GM19395 (cell line): ENCODE measurements at regions not wholly inside any gene's neighbourhood (a gene's known extent, or its start where the extent isn't known, plus 50 kb on each side); places are given as distances from the start of the nearest gene placed in this dataset.

Source experiments
- ATAC-seq: cut with Tn5 transposase; IDR thresholded peaks from one replicate; pipeline ENCODE4 v1.9.1; 2021; ENCODE audit warnings: mild to moderate bottlenecking, moderate library complexity; ENCODE audit not compliant: unreplicated experiment

DNA sequence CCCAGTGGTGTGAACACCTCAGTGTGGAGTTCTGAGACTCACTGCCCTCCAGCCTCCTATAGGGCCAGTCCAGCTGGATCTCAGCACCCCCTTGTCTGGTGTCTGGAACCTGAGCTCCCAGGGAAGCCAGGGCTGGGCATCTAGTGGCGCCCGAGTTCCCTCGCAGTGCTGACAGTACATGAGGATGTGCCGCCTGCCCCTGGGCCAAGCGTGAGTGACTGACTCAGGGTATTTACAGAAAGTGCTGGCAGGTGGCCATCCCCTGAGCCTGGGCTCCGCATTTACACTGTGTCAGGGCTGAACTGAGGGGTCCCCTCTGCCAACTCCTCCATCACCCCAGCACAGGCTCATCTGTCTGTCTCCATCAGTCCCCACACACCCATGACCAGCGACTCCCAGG, 185.3 kb downstream of the BRD1 start:
- no peak for ATAC-seq

DNA sequence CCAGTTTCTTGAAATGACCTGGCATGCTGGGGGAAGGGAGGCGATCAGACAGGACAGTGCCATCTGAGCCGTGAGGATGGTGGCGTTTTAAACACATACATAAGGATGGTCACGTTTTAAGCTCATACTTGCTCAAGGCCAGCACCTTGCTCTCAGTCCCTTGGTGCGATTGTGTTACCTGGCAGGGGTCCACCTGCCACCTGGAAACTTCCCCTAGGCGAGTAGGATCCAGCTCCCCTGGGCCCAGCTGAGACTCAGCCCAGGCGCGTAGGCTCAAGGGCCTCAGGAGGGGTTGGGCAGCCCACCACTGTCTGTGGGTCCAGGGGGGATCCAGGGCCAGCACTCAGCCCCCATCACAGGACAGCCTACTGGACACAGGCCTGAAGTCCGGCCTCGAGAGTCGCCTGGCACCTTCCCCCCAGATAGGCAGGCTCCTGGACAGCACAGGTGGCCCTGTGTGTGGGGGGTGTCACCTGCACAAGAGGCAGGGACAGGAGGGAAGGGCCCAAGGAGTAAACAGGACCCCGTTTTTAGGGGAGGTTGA, 185.8 kb downstream of the BRD1 start:
- no peak for ATAC-seq

DNA sequence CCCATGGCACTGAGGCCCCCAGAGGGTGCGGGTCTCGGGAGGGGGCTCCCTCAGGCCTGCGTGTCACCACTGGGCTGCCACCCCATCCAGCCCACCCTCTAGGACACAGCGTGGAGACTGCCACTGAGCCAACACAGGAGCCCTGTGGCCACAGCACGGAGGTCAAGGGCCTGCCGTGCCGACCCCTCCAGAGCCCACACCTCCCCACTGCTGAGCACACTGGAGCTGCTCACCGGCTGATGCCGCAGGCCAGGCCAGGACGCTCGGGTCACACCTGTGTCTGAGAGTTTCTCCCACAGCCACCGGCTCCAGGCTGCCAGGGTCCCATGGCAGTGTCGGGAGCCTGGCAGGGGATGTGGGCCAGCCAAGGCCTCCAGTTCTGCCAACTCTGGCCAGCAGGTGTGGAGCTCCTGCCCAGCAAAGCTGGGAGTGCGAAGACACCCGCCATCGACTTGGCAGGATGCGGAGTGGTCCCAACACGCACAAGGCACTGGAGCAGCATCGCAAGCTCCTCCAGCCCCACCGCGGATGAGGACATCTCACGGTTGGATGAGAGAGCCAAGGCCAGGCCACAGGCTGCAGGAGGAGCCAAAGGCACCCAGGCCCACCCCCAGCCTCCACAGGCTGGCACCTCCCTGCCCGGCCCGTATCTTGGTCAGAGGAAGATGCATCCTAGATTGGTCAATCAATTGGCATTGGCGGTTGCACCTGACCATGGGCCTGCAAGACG, 187.1 kb downstream of the BRD1 start:
- ATAC-seq = no peak

DNA sequence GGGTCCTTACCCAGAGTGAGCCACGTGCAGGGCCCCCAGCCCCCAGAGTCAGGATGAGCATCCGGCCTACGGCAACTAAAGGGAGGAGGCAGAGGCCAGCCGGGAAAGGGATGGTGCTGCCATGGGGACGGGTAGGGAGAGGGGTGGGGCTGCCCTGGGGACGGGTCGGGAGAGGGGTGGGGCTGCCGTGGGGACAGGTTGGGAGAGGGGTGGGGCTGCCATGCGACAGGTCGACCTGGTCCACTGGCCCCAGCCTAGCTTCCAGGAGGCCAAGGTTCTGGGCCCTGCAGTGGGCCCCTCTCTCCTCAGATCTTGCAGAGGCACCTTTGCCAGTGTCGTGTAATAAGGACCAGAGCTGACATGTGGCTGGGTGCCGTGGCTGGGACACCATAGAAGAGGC, 187.7 kb downstream of the BRD1 start:
- ATAC-seq = no peak

DNA sequence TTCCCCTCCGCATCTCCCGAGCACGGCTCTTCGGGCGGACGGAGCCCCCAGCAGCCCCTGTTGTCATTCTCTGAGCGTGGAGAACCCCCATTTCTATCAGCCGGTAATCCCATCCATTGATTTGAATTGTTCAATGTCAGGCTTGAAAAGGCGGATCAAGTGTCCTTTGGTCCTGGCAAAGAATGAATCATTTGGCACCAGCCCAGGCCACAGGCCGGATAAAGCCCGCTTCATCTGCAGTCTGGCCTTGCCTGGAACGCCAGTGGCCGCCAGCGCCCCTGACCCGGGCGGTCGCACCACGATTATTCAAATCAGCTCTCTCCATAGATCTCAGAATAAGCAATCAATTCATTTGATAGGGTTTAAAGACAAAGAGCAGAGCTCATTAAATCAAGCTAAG, 188.9 kb downstream of the BRD1 start:
- no peak for ATAC-seq

DNA sequence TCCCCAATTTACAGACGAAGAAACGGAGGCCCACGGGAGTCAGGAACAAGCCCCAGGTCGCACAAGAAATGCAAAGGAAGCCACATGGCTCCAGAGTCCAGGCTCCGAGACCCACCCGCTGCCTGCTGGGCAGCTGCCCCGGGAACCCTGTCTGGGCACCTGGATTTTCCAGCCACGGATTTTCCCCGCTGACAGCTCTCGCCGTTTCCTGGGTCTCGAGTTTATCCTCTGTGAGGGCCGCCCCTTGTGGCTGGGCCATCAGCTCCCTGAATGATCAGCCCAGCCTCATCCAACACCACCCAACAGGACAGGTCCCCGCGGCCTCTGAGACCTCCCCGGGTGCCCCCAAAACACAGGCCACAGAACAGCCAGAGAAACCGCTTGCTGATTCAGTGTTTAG, 189.7 kb downstream of the BRD1 start:
- ATAC-seq = no peak

DNA sequence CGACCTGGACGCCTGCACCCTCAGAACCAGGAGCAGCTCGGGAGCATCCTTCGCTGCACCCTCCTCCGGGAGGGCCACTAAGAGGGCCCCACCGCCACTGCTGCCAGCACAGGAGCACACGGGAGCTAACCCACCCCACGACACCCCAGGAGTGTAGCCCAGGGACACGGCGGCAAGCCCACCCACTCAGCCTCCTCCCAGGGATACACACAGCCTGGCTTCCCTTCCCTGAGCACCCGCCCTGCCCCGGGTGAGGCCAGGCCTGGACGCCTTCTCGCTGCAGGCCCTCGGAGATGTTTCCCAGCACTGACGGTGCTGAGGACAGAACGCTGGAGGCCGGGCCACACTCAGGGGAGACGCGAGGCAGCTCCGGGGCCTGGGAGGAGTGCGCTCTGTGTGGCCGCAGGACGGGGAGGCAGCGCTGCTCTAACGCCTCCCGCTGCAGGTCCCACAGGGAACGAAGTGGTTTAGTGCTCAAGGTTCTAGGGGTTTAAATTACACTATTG, 190.4 kb downstream of the BRD1 start:
- no peak for ATAC-seq

DNA sequence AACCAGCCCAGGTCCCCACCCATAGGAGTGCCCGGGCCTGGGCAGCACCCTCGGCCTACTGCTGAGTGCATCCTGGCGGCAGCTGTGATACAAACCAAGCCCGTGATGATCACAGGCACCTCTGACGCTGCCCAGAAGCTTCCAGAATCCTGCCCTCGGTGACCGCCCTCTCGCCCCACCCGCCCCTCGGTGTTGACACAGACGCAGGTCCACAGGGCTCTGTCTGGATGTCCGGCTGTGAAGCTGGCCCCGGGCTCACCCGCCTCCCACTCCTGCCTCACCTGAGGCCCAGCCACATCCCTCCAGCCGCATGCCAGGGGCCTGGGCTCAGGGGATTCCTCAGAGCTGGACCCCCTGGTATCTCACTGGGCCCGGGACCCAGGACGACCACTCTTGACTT, 191.0 kb downstream of the BRD1 start:
- ATAC-seq = no peak

DNA sequence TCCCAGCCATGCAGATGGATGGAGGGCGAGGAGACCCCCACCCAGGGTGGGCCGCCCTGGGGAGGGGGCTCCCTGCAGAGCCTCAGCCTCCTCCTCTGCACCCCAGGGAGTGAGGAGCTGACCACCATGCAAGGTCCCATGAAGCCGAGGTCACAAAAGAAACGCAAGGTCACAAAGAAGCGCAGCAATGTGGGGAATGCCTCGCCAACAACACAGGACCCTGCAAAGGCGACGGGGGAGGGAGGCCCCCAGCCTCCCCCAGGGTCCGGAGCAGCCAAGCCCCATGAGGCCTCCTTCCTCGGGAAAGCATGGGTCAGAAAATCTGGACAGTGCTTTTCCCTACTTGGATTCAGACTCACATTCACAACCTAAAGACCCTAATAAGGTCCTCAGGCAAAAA, 191.5 kb downstream of the BRD1 start:
- ATAC-seq = no peak

DNA sequence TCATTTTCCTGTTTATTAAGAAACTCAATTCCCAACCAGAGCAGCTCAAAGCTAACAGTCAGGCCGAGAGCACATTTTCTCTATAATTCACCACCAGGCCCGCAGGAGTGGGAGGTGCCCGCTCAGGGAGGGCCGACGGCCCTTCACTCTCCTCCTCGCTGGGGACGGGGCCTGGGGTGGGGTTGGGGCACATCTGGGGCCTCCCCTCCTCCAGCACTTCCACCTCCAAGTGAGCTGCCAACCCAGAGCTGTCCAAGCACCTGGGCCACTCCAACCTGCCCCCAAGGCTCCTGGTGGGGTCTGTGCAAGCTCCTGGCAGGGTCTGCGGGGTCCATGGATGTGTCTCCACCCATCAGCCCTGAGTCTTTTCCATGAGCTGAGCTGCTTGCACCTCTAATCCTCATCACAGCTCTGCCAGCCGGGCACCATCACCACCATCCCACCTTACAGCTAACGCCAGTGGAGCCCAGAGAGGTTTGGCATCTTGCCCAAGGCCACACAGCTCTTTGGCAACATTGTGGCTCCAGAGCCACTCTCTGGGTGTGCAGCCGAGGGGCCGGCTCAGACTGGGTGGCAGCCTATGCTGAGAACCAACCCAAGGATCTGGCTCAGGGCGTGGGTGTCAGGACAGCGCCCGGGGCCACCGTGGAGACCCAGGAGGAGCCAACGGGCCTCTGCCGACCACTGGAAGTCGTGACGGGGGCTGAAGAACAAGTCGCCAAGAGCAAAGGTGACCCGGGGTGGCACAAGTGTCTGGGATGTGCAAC, 193.5 kb downstream of the BRD1 start:
- ATAC-seq = no peak

DNA sequence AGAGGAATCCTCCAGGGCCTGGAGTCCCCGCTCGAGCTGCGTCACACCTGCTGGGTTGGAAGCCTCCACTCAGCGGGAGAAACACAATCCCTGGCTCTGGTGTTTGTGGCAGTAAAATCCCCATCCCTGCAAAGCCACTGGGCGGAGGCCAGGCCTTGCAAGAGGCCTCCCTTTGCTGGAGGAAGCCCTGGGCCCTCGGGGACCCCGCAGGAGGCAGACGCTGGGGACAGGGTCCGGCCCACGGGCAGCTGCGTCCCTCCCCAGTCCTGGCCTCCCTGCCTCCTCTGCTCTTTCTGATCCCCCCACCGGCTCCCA, 194.7 kb downstream of the BRD1 start:
- no peak for ATAC-seq

DNA sequence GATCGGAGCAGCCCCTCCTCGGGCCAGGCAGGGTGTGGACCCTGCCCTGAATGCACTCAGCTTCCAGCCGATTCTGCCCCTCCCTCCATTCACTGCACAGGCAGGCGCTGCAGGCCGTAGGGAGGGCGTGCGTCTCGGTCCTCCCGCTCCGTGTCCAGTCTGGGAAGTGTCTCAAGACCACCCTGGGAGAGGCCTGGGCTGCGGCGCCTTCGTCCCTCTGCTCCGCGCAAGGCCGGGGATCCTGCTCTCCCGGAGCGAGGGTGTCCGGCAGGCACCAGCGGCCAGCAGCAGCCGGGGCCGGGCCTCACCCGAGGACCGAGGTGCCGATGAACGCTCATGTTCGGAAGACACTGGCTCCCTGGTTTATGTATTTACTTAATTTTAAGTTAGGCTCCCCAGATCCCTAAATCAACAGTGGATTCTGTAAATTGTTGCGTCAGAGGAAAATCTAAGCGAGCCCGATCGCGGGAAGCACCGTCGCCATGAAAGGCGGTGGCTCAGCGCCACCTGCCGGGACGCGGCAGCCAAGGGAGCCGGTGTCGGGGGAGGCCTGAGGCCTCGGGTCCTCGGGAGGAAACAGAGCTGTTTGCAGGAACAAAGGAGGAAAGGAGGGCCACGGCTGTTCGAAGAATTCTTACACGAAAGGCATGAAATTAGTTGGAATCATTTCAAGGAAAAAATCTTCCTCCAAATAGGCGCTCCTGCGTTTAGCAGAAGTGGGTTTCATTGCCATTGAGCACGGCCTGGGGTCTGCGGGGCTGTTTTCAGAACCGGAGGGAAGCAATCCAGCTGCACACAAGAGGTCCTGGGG, 195.3 kb downstream of the BRD1 start:
- no peak for ATAC-seq

DNA sequence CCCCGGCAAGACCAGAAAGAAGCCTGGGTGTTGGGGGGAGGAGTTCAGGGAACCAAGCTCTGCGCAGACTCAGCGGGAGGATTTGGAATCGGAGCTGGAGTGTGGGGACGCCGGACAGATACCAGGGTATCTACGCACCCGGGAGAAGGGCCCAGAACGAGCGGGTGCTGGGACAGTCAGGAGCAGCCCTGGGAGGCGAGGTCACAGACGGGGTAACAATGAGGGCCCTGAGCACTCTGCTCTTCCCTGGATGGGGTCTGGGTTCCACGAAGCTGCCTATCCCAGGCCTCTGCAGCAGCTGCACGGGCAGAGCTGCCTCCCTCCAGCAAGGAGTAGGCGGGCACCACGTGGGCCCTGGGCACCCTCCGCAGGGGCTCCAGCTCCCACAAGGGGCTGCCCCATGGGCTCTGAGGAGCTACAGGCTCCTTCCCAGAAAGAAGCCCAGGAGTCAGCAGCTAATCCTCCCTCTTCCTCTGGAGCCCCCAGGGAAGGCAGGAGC, 197.2 kb downstream of the BRD1 start:
- ATAC-seq = no peak

DNA sequence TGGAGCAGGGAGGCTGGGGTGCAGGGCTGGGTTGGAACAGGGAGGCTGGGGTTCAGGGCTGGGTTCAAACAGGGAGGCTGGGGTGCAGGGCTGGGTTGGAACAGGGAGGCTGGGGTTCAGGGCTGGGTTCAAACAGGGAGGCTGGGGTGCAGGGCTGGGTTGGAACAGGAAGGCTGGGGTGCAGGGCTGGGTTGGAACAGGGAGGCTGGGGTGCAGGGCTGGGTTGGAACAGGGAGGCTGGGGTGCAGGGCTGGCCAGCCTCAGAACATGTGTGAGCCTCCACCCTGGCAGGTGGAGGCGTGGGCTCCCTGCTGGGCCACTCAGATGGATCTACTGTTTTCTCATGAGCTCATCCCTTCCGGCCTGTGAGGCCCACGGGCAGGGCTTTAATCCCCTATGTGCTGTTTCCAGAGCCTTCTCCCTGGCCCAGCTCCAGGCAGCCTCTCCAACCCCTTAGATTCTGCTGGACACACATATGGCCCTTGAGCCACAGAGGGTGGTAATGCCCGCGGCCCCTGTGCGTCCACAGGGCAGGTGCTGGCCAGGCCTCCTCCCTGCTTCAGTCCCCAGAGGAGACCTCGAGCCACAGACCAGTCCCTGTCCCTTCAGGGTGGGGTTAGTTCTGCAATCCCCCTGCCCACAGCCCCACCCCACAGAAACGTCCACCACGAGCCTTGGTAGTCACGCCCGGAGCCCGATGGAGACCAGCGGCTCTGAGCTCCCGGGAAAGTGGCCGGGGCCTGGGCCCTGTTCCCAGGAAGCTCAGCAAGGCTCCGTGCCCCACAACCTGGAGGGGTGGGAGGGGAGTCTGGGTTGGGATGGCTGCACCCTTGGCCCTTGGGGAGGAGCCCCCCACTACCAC, 197.9 kb downstream of the BRD1 start:
- ATAC-seq = no peak

DNA sequence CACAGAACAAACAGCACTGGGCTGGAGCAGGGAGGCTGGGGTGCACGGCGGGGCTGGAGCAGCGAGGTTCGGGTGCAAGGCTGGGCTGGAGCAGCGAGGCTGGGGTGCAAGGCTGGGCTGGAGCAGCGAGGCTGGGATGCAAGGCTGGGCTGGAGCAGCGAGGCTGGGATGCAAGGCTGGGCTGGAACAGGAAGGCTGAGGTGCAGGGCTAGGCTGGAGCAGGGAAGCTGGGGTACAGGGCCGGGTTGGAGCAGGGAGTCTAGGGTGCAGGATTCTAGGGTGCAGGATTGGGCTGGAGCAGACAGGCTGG, 198.5 kb downstream of the BRD1 start:
- no peak for ATAC-seq

DNA sequence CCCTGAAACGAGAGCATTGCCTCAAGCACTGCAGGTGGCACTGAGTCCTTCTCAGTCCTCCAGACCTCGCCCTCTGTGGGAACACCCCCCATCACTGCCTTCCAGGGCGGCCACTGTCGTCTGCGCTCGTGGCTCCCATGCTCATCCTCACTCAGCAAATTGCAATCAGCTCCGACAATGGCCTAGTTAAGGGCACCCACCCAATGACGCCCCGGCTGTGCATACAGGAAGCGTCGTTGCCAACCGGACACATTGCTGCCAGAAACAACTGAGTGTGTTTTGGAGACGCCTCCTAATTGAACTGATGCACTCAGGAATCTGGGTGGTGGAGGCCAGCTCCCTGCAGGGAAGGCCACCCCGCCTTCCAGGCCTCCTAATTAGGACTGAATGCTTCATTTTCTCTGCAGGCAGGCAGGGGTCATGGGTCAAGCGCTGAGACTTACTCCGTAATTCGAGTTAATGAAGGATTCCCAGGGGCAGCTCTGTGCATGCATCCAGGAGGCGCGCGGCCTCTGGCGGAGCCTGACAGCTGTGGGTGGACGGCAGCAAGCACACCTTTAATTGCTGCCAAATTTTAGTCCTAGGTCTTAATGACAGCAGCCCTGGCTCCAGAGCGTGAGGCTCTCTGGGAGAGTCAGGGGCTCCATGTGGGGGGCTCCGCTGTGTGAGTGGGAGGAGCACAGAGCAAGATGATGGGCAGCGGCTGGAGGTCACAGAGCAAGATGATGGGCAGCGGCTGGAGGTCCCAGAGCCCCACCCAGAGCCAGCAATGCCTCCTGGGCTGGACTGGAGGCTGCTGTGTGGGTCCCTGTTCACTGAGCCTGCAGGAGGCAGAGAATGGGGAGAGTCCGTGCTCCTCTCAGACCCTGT, 199.0 kb downstream of the BRD1 start:
- no peak for ATAC-seq

DNA sequence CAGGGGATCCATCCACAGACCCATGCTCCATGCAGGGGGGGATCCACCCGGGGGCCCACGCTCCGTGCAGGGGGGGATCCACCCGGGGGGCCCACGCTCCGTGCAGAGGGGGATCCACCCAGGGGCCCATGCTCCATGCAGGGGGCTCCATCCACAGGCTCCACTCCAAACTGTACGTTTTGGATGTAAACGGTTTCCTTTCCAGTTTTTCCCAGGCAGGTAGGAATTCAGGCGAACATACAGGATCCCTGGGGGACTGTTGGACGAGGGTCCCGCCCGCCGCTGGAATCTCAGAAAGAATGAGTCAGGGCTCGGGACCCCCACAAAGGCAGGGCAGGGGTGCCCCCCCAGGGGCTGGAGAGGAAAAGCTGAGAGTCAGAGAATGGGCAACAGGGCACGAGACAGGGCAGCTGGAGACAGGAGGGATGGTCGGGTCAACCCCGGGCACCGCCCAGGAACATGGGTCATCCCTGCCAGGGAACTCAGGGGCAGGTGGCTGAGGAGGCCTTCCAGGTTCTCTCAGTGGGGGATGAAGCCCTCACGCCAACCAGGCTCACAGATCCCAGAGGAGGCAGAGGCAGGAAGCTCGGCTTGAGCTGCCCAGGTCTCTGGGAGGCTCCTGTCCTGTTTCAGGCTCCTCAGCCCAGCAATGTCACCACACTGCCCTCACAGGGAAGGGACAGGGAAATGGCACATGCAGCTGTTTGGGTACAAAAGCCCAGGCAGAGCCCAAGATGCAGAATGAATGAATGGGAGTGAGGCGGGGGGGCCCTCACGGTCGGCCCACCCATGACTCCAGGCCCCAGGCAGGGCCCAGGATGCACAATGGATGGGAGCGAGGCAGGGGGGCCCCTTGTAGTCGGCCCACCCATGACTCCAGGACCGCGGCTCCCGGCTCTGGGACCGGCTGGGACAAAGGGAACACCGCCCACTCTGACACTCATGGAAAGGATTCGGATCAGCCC, 200.2 kb downstream of the BRD1 start:
- no peak for ATAC-seq
